NCI-H2081 (cell line): ENCODE measurements at regions not wholly inside any gene's neighbourhood (a gene's known extent, or its start where the extent isn't known, plus 50 kb on each side); places are given as distances from the start of the nearest gene placed in this dataset.

Experiments
- DNase-seq, 2 experiments: peaks; one replicate each; lab custom pipeline; 2025; lab: John Stamatoyannopoulos, UW

- DNase-seq: no peak
Measured at GRCh38 chr11:128365044-128365443, 222.3 kb downstream of the ETS1 start.

- DNase-seq: peak; percentile 51 to 86
Measured at GRCh38 chr11:128361451-128362020, 225.8 kb downstream of the ETS1 start.

DNA sequence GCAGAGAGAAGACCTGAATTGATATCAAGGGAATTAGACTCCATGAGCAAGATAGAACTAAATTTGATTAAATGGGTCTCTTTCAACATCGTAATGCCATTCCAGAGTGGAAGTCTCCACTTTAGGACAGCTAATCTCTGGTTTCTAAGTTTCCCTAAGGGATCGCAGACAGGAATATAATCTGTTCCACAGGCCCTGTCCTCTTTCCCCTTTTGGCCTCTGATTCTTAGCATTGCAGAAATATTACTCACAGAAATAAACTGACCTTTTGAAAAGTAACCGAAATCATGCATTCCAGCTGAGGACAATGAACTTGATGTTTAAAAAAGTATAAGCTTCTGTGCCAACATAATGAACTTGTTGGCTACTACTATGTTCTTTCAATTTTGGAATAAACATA lies 227.8 kb downstream of the ETS1 start:
- DNase-seq: no peak

DNA sequence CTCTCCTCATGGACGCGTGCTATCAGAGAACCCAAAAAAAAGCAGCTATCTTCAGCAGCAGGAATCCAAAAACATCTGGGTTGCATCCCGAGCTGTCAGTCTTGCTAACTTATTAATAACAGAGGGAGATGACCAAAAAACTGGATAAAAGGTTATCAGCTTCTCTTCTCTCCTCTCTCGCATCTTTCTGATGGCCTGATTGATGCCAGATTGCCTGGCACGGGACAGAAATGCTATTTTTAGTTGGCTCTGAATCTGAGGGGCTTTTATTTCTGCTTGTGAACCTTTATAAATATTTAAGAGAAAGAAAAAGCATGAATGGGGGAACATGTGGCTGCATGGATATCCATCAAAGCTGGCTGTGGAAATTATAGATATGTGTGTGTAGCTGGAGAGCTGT lies 230.3 kb downstream of the ETS1 start:
- no peak for DNase-seq

GRCh38 chr11:128355558-128355957 lies 231.8 kb downstream of the ETS1 start:
- DNase-seq: no peak

DNA sequence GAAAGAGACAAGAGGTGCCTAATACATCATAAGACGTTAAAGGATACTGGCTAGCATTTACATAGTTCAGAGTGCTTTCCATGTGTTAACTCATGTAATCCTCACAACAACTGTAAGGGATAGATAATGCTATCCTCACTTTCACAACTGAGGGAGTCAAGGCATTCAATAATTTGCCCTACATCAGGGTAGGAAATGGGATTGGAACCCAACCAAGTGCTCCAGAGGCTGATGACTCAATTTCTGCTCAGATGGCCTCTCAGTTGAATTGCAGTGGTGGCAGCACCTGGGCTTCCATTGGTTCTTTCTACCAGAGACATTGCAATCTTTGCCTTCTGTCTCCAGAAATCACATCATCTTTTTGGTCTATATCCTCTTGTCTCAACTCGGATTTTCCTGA lies 232.9 kb downstream of the ETS1 start:
- no peak for DNase-seq

GRCh38 chr11:128351168-128351567 lies 236.2 kb downstream of the ETS1 start:
- no peak for DNase-seq

DNA sequence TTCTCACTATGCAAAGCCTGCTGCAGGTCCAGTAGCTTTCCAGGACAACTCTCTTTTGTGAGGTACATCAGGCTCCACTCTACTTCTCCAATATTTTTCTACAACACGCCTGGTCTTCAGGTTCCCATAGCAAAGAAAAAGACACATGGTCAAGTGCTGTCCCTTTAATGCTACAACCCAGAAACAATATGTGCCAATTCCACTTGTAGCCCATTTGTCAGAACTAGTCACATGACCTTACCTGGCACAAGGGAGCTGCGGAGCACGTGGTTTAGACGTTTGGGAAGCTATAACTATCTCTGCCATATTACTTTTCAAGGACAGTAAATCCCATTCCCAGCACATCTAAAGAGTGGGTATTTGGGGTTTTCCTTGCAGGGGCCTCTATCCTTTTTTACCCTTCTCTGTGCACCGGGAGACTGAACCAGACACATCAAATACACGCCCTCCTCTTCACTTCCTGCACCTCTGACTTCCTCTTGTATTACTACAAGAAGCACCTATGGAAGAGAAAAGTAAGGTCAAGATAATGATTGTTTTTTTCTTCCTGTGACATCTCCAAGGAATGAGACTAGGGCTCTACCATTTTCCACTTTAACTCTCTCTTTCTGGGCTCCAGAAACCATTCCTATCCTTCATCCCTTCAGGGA lies 237.6 kb downstream of the ETS1 start:
- DNase-seq: no peak

DNA sequence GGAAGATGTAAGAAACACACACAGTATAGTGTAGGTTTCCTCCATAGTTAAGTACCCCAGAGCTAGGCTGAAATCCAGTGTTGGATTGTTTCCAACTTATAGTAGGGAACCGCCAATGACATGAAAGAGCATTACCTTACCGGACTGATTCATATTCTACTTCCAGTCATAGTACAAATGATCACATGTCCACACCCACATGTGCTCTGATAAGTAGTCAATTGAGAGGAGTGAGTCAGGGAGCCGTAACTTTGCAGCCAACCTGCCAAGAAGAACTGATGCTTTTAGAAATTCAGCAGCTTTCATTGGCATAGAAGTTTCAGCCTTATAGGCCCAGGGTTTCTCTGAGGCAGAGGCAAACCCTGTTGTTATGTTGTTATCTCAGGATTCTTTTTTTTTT lies 240.6 kb downstream of the ETS1 start:
- no peak for DNase-seq

- DNase-seq: no peak
Measured at GRCh38 chr11:128345316-128345715, 242.0 kb downstream of the ETS1 start.

DNA sequence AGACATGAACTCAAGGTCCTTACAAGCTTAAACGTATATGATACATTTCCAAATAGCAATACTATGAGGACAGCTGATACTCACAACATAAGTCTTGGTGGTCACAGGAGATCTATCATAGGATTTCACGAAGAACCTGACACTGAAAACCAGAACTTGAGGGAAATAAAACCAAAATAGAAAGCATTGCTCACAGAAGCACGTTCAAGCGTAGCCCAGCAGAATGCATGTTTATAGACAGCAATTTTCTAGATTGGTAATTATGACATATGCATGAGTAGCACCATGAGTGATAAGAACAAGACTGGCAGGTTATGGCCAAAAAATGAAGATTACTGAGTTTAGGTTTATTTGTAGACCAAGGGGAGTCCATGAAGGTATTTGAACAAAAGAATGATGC lies 243.5 kb downstream of the ETS1 start:
- no peak for DNase-seq

DNA sequence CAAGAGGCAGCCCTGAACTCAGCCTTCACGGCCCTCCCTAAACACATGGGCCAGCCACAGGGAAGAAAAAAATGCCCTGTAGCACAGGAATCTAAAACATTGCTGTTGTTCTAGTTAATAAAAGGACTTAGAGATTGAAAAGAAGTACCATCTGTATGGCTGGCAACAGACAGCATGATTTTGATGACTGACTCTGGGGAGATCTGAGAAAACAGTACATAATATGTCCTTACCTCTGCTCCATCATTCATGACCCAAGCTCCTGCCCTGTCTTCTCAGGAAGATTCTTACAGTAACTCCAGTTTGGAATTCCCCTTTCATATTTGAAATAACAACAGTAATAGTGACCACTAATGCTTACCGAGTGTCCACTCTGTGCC lies 244.2 kb downstream of the ETS1 start:
- DNase-seq: no peak

GRCh38 chr11:128342511-128343134 lies 244.7 kb downstream of the ETS1 start:
- DNase-seq: peak; percentile 74 to 91

DNA sequence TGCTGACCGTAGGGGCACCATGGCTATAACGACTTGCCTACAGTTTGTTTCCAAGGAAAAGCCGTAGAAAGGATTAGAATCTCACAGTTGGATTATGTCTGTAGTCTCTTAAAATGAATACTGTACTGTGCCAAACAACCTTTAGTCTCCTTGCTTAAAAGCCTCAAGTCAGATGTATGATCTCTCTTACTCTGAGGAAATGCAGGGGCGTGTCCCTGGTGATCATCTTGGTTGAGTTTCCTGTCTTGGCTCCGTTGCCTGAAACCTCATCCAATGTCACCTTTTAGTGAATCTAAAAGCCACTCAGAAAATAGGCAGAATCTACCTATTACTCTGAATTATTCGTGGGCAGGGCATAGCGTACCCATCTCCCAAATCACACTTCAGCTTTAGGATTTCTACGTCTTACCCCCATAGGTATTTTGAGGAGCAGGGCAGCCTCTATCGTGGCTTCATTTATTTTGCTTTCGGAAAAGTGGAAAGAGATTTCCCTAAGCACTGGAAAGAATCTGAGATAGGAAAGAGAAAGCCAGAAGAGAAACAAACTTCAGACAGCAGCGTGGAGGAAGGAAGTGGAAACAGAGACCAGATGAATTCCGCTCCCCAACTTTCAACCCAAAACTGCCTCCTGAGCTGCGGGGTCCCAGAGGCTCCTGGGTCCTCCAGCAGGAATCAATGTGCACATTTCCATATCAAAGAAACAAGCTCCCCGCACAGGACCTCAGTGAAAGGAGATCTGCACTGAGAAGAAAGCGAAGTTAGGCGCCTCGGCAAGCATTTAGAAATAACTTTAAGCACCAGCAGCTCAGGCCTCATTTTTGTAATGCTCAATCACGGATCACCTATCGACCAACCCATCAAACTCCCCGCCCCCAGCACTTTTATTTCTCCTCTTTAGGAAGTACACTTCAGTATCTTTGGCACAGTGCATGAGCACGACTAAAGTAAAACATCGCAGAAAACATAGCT lies 245.8 kb downstream of the ETS1 start:
- DNase-seq: no peak

DNA sequence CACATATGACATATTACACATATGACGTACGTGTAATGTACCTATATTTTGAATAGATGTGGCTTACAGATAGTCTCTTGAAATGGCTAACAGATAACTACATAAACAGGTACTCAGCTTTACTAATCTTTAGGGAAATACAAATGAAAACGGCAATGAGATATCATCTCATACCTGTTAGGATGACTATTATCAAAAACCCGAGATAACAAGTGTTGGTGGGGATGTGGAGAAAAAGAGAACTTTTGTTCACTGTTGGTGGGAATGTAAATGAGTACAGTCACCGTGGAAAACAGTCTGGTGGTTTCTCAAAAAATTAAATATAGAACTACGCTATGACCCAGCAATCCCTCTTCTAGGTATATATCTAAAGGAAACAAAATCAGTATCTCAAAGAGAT lies 247.6 kb downstream of the ETS1 start:
- no peak for DNase-seq

DNA sequence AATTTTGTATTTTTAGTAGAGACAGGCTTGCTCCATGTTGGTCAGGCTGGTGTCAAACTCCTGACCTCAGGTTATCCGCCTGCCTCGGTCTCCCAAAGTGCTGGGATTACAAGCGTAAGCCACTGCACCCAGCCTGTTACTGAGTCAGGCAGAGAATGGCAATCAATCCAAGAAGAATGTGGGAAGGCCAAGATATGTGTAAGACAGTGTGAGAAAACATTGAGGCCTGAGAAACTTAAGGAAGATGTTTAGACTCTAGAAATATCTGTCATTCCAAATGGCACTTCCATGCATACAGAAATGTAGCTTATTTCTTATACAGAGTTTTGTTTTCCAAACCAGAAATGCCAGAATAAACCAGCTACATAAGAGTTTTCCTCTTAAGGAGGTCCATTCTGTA lies 248.5 kb downstream of the ETS1 start:
- no peak for DNase-seq

- no peak for DNase-seq
Measured at GRCh38 chr11:128336203-128336602, 251.2 kb downstream of the ETS1 start.

DNA sequence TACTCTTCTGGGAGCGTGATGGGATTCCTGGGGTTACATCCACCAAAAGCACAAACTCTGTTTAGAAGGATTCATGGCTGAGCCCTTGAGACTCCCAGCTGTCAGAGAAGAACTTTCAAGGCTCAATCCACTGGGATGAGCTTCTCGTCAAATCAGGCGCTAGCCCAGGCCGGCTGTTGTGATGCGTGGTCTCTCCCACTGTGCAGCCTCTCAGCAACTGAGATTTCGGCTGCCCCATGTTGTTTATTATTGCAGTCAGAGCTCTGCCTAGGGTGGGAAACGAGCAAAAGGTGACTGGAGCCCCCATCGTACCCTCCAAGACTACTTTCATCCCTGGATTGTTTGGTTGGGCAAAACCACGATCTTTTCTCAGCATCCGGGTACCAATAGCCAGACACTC lies 251.6 kb downstream of the ETS1 start:
- DNase-seq: no peak

- no peak for DNase-seq
Measured at GRCh38 chr11:128334311-128335044, 252.9 kb downstream of the ETS1 start.

DNA sequence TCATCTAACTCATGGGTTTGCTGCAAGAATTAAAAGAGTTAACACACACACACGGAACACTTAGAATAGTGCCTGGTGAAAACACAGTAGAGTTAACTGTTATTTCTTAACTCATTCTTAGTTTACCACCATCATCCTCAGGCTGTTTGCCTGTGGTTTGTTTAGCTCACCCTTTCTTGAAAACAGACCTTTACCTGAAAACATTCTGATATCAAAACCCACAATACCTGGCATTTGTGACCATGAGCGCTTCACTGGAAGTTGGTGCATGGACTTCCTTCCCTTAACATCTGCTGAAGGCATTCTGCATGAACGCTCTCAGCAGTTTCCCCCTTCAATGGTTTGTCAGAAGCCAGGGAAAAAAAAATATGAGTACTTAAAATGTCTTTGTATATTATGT lies 256.0 kb downstream of the ETS1 start:
- no peak for DNase-seq

DNA sequence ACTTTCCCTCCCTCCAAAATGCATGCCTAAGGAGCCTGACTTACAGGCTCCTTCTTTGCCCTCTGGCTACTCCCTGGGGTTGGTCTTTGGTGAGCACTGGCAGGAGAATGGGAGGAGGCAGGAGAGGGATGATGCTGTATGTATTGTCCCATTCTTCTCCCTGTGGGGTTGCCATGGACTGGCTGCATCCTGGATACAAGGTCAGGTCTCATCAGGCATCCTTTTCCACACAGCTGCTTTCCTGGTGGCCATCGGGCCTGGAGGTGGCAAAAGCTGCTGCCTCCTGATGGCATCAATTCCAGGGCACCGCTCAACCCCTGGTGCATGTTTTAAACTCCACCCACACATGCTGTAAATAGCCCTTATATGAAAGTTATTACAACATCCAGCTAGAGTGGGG lies 257.2 kb downstream of the ETS1 start:
- no peak for DNase-seq

GRCh38 chr11:128328955-128329551 lies 258.3 kb downstream of the ETS1 start:
- no peak for DNase-seq
